KMS-11 (cell line): ENCODE measurements at regions not wholly inside any gene's neighbourhood (a gene's known extent, or its start where the extent isn't known, plus 50 kb on each side); places are given as distances from the start of the nearest gene placed in this dataset.

Experiments used
- H2AFZ ChIP-seq: fragments of 200-600 bp; sonication (generic); 2 replicates; pipeline ENCODE4 v1.6.1; 2016; ENCODE audit warnings: antibody characterized with exemption, mixed run types, low read depth
- H3K27ac ChIP-seq: fragments of 200-600 bp; sonication (generic); 2 replicates; pipeline ENCODE4 v1.6.1; 2016; ENCODE audit warnings: mild to moderate bottlenecking, mixed run types
- H3K27me3 ChIP-seq: fragments of 200-600 bp; sonication (generic); 2 replicates; pipeline ENCODE4 v1.6.1; 2017; ENCODE audit warnings: mild to moderate bottlenecking, low read depth, mixed run types, moderate library complexity; ENCODE audit not compliant: insufficient read depth
- H3K36me3 ChIP-seq: fragments of 200-600 bp; sonication (generic); 2 replicates; pipeline ENCODE4 v1.6.1; 2017; ENCODE audit warnings: mild to moderate bottlenecking, mixed run types; ENCODE audit not compliant: insufficient read depth
- H3K4me1 ChIP-seq: fragments of 200-600 bp; sonication (generic); 2 replicates; pipeline ENCODE4 v1.6.1; 2016; ENCODE audit warnings: mild to moderate bottlenecking, low read depth, mixed run types; ENCODE audit not compliant: poor library complexity, severe bottlenecking
- H3K4me2 ChIP-seq: fragments of 200-600 bp; sonication (generic); 2 replicates; pipeline ENCODE4 v1.7.0; 2016; ENCODE audit warnings: mild to moderate bottlenecking, mixed run types
- H3K4me3 ChIP-seq: fragments of 200-600 bp; sonication (generic); IDR thresholded peaks from 2 replicates; pipeline ENCODE4 v1.6.1; 2017; ENCODE audit warnings: low read depth, low read length, mixed read lengths; ENCODE audit not compliant: insufficient read depth
- H3K79me2 ChIP-seq: fragments of 200-600 bp; sonication (generic); 2 replicates; pipeline ENCODE4 v1.6.1; 2016; ENCODE audit warnings: low read depth, mixed run types; ENCODE audit not compliant: insufficient read depth
- H3K9ac ChIP-seq: fragments of 200-600 bp; sonication (generic); 2 replicates; pipeline ENCODE4 v1.6.1; 2016; ENCODE audit warnings: mild to moderate bottlenecking, mixed run types
- H4K20me1 ChIP-seq: fragments of 200-600 bp; sonication (generic); 2 replicates; pipeline ENCODE4 v1.6.1; 2016; ENCODE audit warnings: mild to moderate bottlenecking, mixed run types; ENCODE audit not compliant: insufficient read depth
- TF ChIP-seq, protein P1 (sequence below): fragments of 200-600 bp; sonication (generic); conservative IDR thresholded peaks from 2 replicates; pipeline ENCODE4 v1.6.1; 2017; ENCODE audit warnings: low read depth, mild to moderate bottlenecking, antibody characterized with exemption, low read length, moderate library complexity, mixed read lengths

DNA sequence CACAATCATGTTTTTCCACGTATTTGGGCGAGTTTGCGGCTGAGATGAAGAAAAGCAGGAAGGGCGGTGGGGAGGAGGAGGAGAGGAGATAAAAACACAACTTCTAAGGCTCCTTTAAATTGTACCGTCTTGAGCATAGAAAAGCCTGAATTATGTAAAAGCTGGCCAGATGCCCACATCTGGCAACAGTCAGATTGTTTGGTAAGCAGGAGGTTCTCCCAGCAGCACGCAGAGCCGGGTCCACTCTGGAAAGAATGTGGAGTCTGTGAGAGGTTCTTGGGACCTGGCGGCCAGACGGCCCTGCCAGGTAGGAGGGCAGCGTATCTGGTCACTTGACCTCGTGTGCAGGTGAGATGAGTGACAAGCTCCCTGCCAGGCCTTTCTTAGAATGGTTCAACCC lies 215.3 kb upstream of the APCDD1 start:
- no peaks in the 10 kb centered on the region for H3K36me3 ChIP-seq
- no peaks in the 10 kb centered on the region for H3K27me3 ChIP-seq
- H3K4me2 ChIP-seq = no peak overlapping the region
- H4K20me1 ChIP-seq = no peaks in the 10 kb centered on the region
- TF ChIP-seq, protein P1, sequence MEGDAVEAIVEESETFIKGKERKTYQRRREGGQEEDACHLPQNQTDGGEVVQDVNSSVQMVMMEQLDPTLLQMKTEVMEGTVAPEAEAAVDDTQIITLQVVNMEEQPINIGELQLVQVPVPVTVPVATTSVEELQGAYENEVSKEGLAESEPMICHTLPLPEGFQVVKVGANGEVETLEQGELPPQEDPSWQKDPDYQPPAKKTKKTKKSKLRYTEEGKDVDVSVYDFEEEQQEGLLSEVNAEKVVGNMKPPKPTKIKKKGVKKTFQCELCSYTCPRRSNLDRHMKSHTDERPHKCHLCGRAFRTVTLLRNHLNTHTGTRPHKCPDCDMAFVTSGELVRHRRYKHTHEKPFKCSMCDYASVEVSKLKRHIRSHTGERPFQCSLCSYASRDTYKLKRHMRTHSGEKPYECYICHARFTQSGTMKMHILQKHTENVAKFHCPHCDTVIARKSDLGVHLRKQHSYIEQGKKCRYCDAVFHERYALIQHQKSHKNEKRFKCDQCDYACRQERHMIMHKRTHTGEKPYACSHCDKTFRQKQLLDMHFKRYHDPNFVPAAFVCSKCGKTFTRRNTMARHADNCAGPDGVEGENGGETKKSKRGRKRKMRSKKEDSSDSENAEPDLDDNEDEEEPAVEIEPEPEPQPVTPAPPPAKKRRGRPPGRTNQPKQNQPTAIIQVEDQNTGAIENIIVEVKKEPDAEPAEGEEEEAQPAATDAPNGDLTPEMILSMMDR = no peak
- H3K4me1 ChIP-seq = no peaks in the 10 kb centered on the region
- no peak overlapping the region for H3K9ac ChIP-seq
- no peak overlapping the region for H2AFZ ChIP-seq
- no peaks in the 10 kb centered on the region for H3K79me2 ChIP-seq
- H3K4me3 ChIP-seq = no peak overlapping the region
- H3K27ac ChIP-seq = no peak overlapping the region

DNA sequence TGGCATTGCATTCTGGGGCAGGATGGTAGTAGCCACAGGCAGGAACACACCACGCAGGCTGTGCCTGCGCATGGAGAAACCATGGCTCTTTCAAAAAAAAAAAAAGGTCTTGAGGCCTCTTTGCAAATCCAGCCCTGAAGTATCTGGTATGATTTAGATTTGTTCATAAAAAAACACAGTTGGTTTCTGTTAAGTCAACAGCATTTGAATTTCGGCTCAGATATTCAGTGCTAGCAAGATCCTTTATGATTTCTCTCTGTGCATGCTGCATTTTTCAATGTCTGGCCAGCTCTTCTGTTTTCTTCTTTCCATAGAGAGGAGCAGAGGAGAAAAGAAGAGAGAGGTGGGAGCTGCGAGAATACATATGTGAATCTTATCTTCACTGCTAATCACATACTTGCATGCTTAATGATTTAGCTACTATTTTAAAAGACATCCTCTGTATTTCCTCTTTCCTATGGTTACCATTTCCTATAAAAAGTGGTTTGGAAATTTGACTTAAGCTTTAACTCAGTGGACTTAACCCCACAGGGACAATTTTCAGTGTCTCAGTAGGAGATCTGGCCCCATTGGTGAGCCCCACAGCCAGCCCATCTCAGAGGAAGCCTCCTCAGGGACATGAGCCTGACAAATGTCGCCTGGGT lies 214.3 kb upstream of the APCDD1 start:
- Histone ChIP-seq H3K9ac (no peak overlapping the region), H3K36me3 (no peaks in the 10 kb centered on the region), H3K79me2 (no peaks in the 10 kb centered on the region), H3K27ac (no peak overlapping the region), H3K4me2 (no peak overlapping the region), H3K4me1 (no peaks in the 10 kb centered on the region), H2AFZ (no peak overlapping the region), H4K20me1 (no peaks in the 10 kb centered on the region), H3K27me3 (no peaks in the 10 kb centered on the region), H3K4me3 (no peak overlapping the region)
- TF ChIP-seq, protein P1 = no peak

DNA sequence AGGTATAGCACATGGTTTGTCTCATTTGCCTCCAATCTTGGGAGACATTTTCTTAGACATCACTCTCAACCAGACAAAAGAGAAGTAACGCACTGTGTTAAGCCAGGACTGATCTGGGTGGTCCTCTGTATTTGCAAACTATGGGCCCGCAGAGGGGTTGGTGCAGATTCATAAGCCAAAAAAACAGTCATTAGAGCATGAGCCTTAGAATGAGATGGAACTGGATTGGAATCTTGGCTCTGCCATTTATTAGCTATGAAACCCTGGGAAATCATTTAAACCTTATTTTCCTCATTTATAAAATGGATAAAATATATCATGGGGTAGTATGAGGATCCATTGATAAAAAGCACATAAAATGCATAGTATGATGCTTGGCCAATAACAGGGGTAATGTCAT lies 213.5 kb upstream of the APCDD1 start:
- no peak overlapping the region for H3K9ac ChIP-seq
- no peaks in the 10 kb centered on the region for H3K4me1 ChIP-seq
- H3K79me2 ChIP-seq = no peaks in the 10 kb centered on the region
- H2AFZ ChIP-seq = no peak overlapping the region
- no peak overlapping the region for H3K4me2 ChIP-seq
- TF ChIP-seq, protein P1 = no peak
- H3K27ac ChIP-seq = no peak overlapping the region
- H3K4me3 ChIP-seq = no peak overlapping the region
- H4K20me1 ChIP-seq = no peaks in the 10 kb centered on the region
- H3K27me3 ChIP-seq = no peaks in the 10 kb centered on the region
- H3K36me3 ChIP-seq = no peaks in the 10 kb centered on the region

DNA sequence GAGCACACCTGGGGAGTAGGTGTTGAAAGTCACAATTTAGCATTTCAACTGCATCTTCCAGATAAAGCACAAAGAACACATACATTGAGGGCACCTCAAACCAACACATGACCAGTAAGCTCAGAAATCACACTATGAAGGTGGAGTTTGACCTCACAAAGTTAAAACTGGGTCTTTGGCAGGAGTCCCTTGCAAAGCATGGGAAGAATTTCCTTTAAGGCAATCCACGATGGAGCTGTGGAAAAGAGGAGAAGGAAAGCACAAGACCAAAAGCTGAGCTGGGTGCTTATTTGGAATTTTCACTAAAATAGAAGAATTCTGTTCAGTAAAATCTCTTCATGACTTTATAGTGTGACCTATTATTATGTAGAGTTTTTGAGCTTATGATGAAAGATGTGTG lies 212.9 kb upstream of the APCDD1 start:
- no peak overlapping the region for H3K27ac ChIP-seq
- no peak overlapping the region for H3K9ac ChIP-seq
- no peaks in the 10 kb centered on the region for H3K4me1 ChIP-seq
- H3K36me3 ChIP-seq = no peaks in the 10 kb centered on the region
- H3K4me3 ChIP-seq = no peak overlapping the region
- no peaks in the 10 kb centered on the region for H4K20me1 ChIP-seq
- TF ChIP-seq, protein P1 = no peak
- no peak overlapping the region for H3K4me2 ChIP-seq
- H3K27me3 ChIP-seq = no peaks in the 10 kb centered on the region
- H2AFZ ChIP-seq = no peak overlapping the region
- no peaks in the 10 kb centered on the region for H3K79me2 ChIP-seq
